Smooth muscle cell (in vitro differentiated cells): ENCODE measurements at regions not wholly inside any gene's neighbourhood (a gene's known extent, or its start where the extent isn't known, plus 50 kb on each side); places are given as distances from the start of the nearest gene placed in this dataset.

Experiments
- DNase-seq: peaks from one replicate; lab custom pipeline; 2025; ENCODE audit not compliant: unreplicated experiment; lab: John Stamatoyannopoulos, UW
- H2AFZ ChIP-seq: fragments of 200-600 bp; sonication (generic); 2 replicates; pipeline ENCODE4 v1.6.0; 2016; ENCODE audit warnings: antibody characterized with exemption, low read depth, mild to moderate bottlenecking
- H3F3A ChIP-seq: fragments of 200-600 bp; sonication (generic); 2 replicates; pipeline ENCODE4 v1.6.0; 2017; ENCODE audit warnings: antibody characterized with exemption, low read depth
- H3K27ac ChIP-seq: fragments of 200-600 bp; sonication (generic); 2 replicates; pipeline ENCODE4 v1.5.1; 2016; ENCODE audit warnings: low read depth, mild to moderate bottlenecking
- H3K27me3 ChIP-seq: fragments of 200-600 bp; sonication (generic); 2 replicates; pipeline ENCODE4 v1.6.1; 2016; ENCODE audit warnings: low read depth, mild to moderate bottlenecking
- H3K36me3 ChIP-seq: fragments of 200-600 bp; sonication (generic); 2 replicates; pipeline ENCODE4 v1.5.1; 2016; ENCODE audit warnings: low read depth
- H3K4me1 ChIP-seq: fragments of 200-600 bp; sonication (generic); 2 replicates; pipeline ENCODE4 v1.5.1; 2016; ENCODE audit warnings: low read depth
- H3K4me2 ChIP-seq: fragments of 200-600 bp; sonication (generic); 2 replicates; pipeline ENCODE4 v1.6.0; 2016; ENCODE audit warnings: mild to moderate bottlenecking
- H3K4me3 ChIP-seq: fragments of 200-600 bp; sonication (generic); 2 replicates; pipeline ENCODE4 v1.5.1; 2016; ENCODE audit warnings: mild to moderate bottlenecking
- H3K79me2 ChIP-seq: fragments of 200-600 bp; sonication (generic); 2 replicates; pipeline ENCODE4 v1.6.0; 2016; ENCODE audit warnings: low read depth, mild to moderate bottlenecking
- H3K9ac ChIP-seq: fragments of 200-600 bp; sonication (generic); 2 replicates; pipeline ENCODE4 v1.6.0; 2016; ENCODE audit warnings: low read depth
- H3K9me3 ChIP-seq: fragments of 200-600 bp; sonication (generic); replicated peaks from 2 replicates; pipeline ENCODE4 v1.5.1; 2016; ENCODE audit warnings: low read depth
- H4K20me1 ChIP-seq: fragments of 200-600 bp; sonication (generic); 2 replicates; pipeline ENCODE4 v1.6.0; 2016; ENCODE audit warnings: low read depth
- WGBS: methylation state at CpG from one replicate; pipeline ENCODE4 v1.1.7; 2016; ENCODE audit warnings: low lambda C conversion rate; 5-methylcytosine and 5-hydroxymethylcytosine counted together
- TF ChIP-seq, protein P1 (sequence below): fragments of 200-600 bp; sonication (generic); IDR thresholded peaks from 2 replicates; pipeline ENCODE4 v1.5.1; 2017; ENCODE audit warnings: borderline replicate concordance, mild to moderate bottlenecking, antibody characterized with exemption; ENCODE audit not compliant: insufficient read depth, poor library complexity, severe bottlenecking

DNA sequence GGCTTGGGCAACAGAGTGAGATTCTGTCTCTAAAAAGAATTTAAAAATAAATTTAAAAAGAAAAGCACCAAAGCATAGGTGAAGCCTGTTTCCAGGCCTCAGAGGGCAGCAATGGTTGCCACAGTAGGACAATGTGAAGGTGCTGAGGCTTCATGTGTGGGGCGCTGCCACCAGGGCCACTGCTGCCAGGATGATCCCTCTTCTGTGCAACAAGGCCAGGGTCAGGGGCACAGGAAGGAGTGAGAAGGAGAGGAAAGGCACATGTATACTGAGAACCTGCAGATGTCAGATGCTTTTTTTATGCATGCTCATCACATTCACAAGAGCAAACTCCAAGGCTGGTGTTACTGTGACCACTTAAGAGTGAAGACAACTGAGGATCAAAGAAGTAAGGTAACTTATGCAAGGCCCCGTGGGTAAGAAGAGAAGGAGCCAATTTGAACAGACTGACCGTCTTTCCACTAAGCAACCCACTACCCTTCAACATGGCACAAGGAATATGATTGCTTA lies 79.7 kb upstream of the ACKR3 start:
- no peaks in the 10 kb centered on the region for H4K20me1 ChIP-seq
- DNase-seq: no peak
- no peak overlapping the region for H3K4me2 ChIP-seq
- WGBS: 94% methylated on average over 3 of the region's 3 CpGs
- no peaks in the 10 kb centered on the region for H3K27me3 ChIP-seq
- H3K4me3 ChIP-seq: no peak overlapping the region
- no peaks in the 10 kb centered on the region for H3K79me2 ChIP-seq
- H3K27ac ChIP-seq: no peak overlapping the region
- H3K36me3 ChIP-seq: no peaks in the 10 kb centered on the region
- no peak overlapping the region for H2AFZ ChIP-seq
- H3K9me3 ChIP-seq: no peaks in the 10 kb centered on the region
- H3K9ac ChIP-seq: no peak overlapping the region
- H3K4me1 ChIP-seq: peaks cover 6% of the 10 kb centered on the region
- no peaks in the 10 kb centered on the region for H3F3A ChIP-seq
- TF ChIP-seq, protein P1, sequence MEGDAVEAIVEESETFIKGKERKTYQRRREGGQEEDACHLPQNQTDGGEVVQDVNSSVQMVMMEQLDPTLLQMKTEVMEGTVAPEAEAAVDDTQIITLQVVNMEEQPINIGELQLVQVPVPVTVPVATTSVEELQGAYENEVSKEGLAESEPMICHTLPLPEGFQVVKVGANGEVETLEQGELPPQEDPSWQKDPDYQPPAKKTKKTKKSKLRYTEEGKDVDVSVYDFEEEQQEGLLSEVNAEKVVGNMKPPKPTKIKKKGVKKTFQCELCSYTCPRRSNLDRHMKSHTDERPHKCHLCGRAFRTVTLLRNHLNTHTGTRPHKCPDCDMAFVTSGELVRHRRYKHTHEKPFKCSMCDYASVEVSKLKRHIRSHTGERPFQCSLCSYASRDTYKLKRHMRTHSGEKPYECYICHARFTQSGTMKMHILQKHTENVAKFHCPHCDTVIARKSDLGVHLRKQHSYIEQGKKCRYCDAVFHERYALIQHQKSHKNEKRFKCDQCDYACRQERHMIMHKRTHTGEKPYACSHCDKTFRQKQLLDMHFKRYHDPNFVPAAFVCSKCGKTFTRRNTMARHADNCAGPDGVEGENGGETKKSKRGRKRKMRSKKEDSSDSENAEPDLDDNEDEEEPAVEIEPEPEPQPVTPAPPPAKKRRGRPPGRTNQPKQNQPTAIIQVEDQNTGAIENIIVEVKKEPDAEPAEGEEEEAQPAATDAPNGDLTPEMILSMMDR: no peak

DNA sequence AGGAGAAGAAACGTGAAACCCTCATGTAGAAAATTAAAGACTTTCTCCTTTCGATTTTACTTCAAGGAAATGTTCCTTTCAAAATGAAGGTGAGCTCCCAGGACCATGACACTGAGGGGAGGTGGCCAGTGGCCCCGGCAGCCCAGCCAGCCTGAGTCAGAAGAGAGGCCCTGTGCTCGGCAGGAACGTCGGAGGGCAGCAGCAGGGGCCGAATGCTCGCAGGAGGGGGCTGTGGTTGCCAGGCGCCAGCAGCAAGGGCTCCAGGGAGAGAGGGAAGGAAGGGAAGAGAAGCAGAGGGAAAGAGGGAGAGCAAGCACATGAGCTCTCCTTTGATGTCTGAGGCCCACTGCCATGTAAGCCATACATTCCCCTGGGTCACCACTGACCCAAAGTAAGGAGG lies 73.3 kb upstream of the ACKR3 start:
- no peaks in the 10 kb centered on the region for H3K4me1 ChIP-seq
- TF ChIP-seq, protein P1: no peak
- H3K4me2 ChIP-seq: no peak overlapping the region
- no peak overlapping the region for H3K9ac ChIP-seq
- H3F3A ChIP-seq: no peaks in the 10 kb centered on the region
- DNase-seq: no peak
- H3K9me3 ChIP-seq: no peaks in the 10 kb centered on the region
- H3K27me3 ChIP-seq: no peaks in the 10 kb centered on the region
- H3K27ac ChIP-seq: no peak overlapping the region
- 92% methylated on average over 9 of the region's 9 CpGs for WGBS
- no peaks in the 10 kb centered on the region for H4K20me1 ChIP-seq
- H2AFZ ChIP-seq: no peak overlapping the region
- no peak overlapping the region for H3K4me3 ChIP-seq
- no peaks in the 10 kb centered on the region for H3K36me3 ChIP-seq
- no peaks in the 10 kb centered on the region for H3K79me2 ChIP-seq

GRCh38 chr2:236498369-236498768 lies 71.3 kb upstream of the ACKR3 start:
- Histone ChIP-seq H3F3A (no peaks in the 10 kb centered on the region), H3K4me3 (no peak overlapping the region), H3K4me2 (no peak overlapping the region), H3K79me2 (no peaks in the 10 kb centered on the region), H3K36me3 (no peaks in the 10 kb centered on the region), H3K27me3 (no peaks in the 10 kb centered on the region), H3K9me3 (no peaks in the 10 kb centered on the region), H3K9ac (no peak overlapping the region), H2AFZ (no peak overlapping the region), H4K20me1 (no peaks in the 10 kb centered on the region), H3K4me1 (no peaks in the 10 kb centered on the region), H3K27ac (no peak overlapping the region)
- WGBS: 87% methylated on average over 7 of the region's 7 CpGs
- DNase-seq: no peak
- TF ChIP-seq, protein P1: no peak
